PC-3 (cell line): ENCODE measurements at regions not wholly inside any gene's neighbourhood (a gene's known extent, or its start where the extent isn't known, plus 50 kb on each side); places are given as distances from the start of the nearest gene placed in this dataset.

Source experiments
- CTCF ChIP-seq: fragments of 300-600 bp; sonication (generic); conservative IDR thresholded peaks from 2 replicates; pipeline ENCODE4 v1.5.1; 2017; ENCODE audit warnings: antibody characterized with exemption, low read depth, mild to moderate bottlenecking, low read length
- EZH2 ChIP-seq: fragments of 300-600 bp; sonication (generic); IDR thresholded peaks from one replicate; pipeline ENCODE4 v1.6.1; 2017; ENCODE audit warnings: antibody characterized with exemption, mild to moderate bottlenecking, low read length; ENCODE audit not compliant: unreplicated experiment
- EZH2phosphoT487 ChIP-seq: fragments of 300-600 bp; sonication (generic); IDR thresholded peaks from 2 replicates; pipeline ENCODE4 v1.6.1; 2018; ENCODE audit warnings: mild to moderate bottlenecking, antibody characterized with exemption, low read length, borderline replicate concordance

GRCh38 chr13:80012251-80012650, 328.7 kb downstream of the SPRY2 start:
- TF ChIP-seq CTCF (no peak), EZH2phosphoT487 (no peak), EZH2 (no peak)
